H1 (cell line): ENCODE measurements at regions not wholly inside any gene's neighbourhood (a gene's known extent, or its start where the extent isn't known, plus 50 kb on each side); places are given as distances from the start of the nearest gene placed in this dataset.

ENCODE experiments used
- CTCF ChIA-PET: fragments of 300-600 bp; sonication (Branson Sonifier 250); formaldehyde crosslinking; loops from one replicate; lab custom pipeline; 2021; ENCODE audit not compliant: partially characterized antibody; lab: Charles Lee
- POLR2A ChIA-PET: fragments of 300-600 bp; sonication (Branson Sonifier 250); formaldehyde crosslinking; loops from one replicate; lab custom pipeline; 2021; ENCODE audit warnings: inconsistent platforms; ENCODE audit not compliant: partially characterized antibody; lab: Charles Lee
- DNase-seq, 2 experiments: peaks; one replicate each; pipeline versions ENCODE4 v3.0.0 to v3.0.0-alpha.2; 2010 to 2022; ENCODE audit warnings: low spot score in 2 of 2, low read depth in 1 of 2, mixed read lengths in 1 of 2
- FAIRE-seq: peaks from 2 replicates; lab custom pipeline; 2011; peaks lifted over from hg19 to GRCh38; lab: Jason Lieb, UNC
- H2AFZ ChIP-seq: 2 replicates; pipeline ENCODE4 v1.8.1; 2012; ENCODE audit warnings: low read length, inconsistent platforms
- H2AK5ac ChIP-seq: 2 replicates; pipeline ENCODE4 v1.6.1; 2013; ENCODE audit warnings: low read depth, low read length
- H2BK120ac ChIP-seq: replicated peaks from 2 replicates; pipeline ENCODE3; 2013; ENCODE audit warnings: low read depth, low read length, inconsistent platforms
- H2BK12ac ChIP-seq: 2 replicates; pipeline ENCODE4 v1.6.1; 2013; ENCODE audit warnings: low read depth, low read length
- H2BK15ac ChIP-seq: 2 replicates; pipeline ENCODE4 v1.6.1; 2013; ENCODE audit warnings: low read length
- H2BK20ac ChIP-seq: 2 replicates; pipeline ENCODE4 v1.6.1; 2013; ENCODE audit warnings: low read length
- H2BK5ac ChIP-seq: 2 replicates; pipeline ENCODE4 v1.6.1; 2013; ENCODE audit warnings: low read depth, low read length
- H3K14ac ChIP-seq: 2 replicates; pipeline ENCODE4 v1.6.1; 2013; ENCODE audit warnings: inconsistent platforms; ENCODE audit not compliant: insufficient read length
- H3K18ac ChIP-seq: 2 replicates; pipeline ENCODE4 v1.6.1; 2013; ENCODE audit warnings: low read length; ENCODE audit errors: extremely low read depth
- H3K23ac ChIP-seq: 2 replicates; pipeline ENCODE4 v1.6.1; 2013; ENCODE audit warnings: inconsistent platforms; ENCODE audit not compliant: insufficient read length
- H3K23me2 ChIP-seq: 2 replicates; pipeline ENCODE4 v1.6.1; 2013; ENCODE audit warnings: low read depth, low read length
- H3K27ac ChIP-seq: 2 replicates; pipeline ENCODE4 v1.6.1; 2011; ENCODE audit warnings: low read depth, low read length, inconsistent platforms
- H3K27me3 ChIP-seq, 4 experiments: replicated peaks in 1 of 4; 1 replicate in 1 of 4; 2 replicates in 3 of 4; pipeline versions ENCODE4 v1.6.1 to v1.8.1; 2011 to 2013; ENCODE audit warnings: low read length in 3 of 4, mild to moderate bottlenecking in 3 of 4, inconsistent platforms in 2 of 4, mixed read lengths in 2 of 4, moderate library complexity in 1 of 4; ENCODE audit not compliant: control insufficient read depth in 3 of 4, insufficient read depth in 3 of 4; ENCODE audit errors: extremely low read depth in 1 of 4
- H3K36me3 ChIP-seq, 4 experiments: 2 replicates each; pipeline versions ENCODE4 v1.6.1 to v1.8.1; 2011 to 2013; ENCODE audit warnings: mild to moderate bottlenecking in 4 of 4, low read length in 3 of 4, moderate library complexity in 2 of 4, control low read depth in 1 of 4, inconsistent platforms in 1 of 4; ENCODE audit not compliant: insufficient read depth in 4 of 4, control insufficient read depth in 2 of 4
- H3K4ac ChIP-seq: replicated peaks from 2 replicates; pipeline ENCODE3; 2013; ENCODE audit warnings: low read length, low read depth, mixed read lengths, inconsistent platforms; ENCODE audit not compliant: insufficient read length
- H3K4me1 ChIP-seq, 4 experiments: replicated peaks in 1 of 4; 1 replicate in 1 of 4; 2 replicates in 3 of 4; pipeline versions ENCODE4 v1.6.1 to v1.8.1; 2011 to 2013; ENCODE audit warnings: low read length in 3 of 4, inconsistent platforms in 2 of 4, mixed read lengths in 1 of 4; ENCODE audit not compliant: insufficient read depth in 4 of 4, control insufficient read depth in 3 of 4
- H3K4me2 ChIP-seq, 2 experiments: 2 replicates each; pipeline versions ENCODE4 v1.6.1 to v1.8.1; 2011 to 2013; ENCODE audit warnings: low read depth in 2 of 2, low read length in 2 of 2, control low read depth in 1 of 2, inconsistent platforms in 1 of 2, mild to moderate bottlenecking in 1 of 2; ENCODE audit not compliant: insufficient read depth in 1 of 2
- H3K4me3 ChIP-seq, 4 experiments: fragments of 200-600, 300-600 bp in 1 of 4; sonication (generic), shearing (Covaris generic), sonication (Bioruptor Twin) in 1 of 4; 2 replicates each; pipeline versions ENCODE4 v1.5.1 to v1.8.1; 2011 to 2016; ENCODE audit warnings: low read length in 4 of 4, low read depth in 3 of 4, control low read depth in 2 of 4, inconsistent platforms in 2 of 4, mild to moderate bottlenecking in 2 of 4, mixed read lengths in 1 of 4, moderate library complexity in 1 of 4; ENCODE audit not compliant: insufficient read depth in 2 of 4; ENCODE audit errors: extremely low read depth in 1 of 4
- H3K56ac ChIP-seq: replicated peaks from 2 replicates; pipeline ENCODE3; 2013; ENCODE audit warnings: low read depth, mild to moderate bottlenecking, mixed read lengths, low read length, inconsistent platforms; ENCODE audit not compliant: insufficient read length
- H3K79me1 ChIP-seq: 2 replicates; pipeline ENCODE4 v1.6.1; 2013; ENCODE audit warnings: low read depth, low read length, control low read depth
- H3K79me2 ChIP-seq, 2 experiments: 2 replicates each; pipeline versions ENCODE4 v1.6.1 to v1.8.1; 2012 to 2013; ENCODE audit warnings: low read length in 2 of 2, mild to moderate bottlenecking in 2 of 2, inconsistent platforms in 1 of 2; ENCODE audit not compliant: insufficient read depth in 2 of 2, control insufficient read depth in 1 of 2
- H3K9ac ChIP-seq, 4 experiments: replicated peaks in 1 of 4; 1 replicate in 1 of 4; 2 replicates in 3 of 4; pipeline versions ENCODE4 v1.6.1 to v1.8.1; 2011 to 2013; ENCODE audit warnings: low read depth in 3 of 4, low read length in 3 of 4, control low read depth in 2 of 4, mild to moderate bottlenecking in 2 of 4, moderate library complexity in 2 of 4, inconsistent platforms in 1 of 4; ENCODE audit errors: extremely low read depth in 1 of 4
- H3K9me3 ChIP-seq, 2 experiments: 2 replicates each; pipeline versions ENCODE4 v1.6.1 to v1.8.1; 2012 to 2013; ENCODE audit warnings: mild to moderate bottlenecking in 2 of 2, moderate library complexity in 2 of 2, control low read depth in 1 of 2, inconsistent platforms in 1 of 2, low read depth in 1 of 2, low read length in 1 of 2, mixed read lengths in 1 of 2; ENCODE audit not compliant: insufficient read depth in 2 of 2
- H4K20me1 ChIP-seq, 2 experiments: replicated peaks in 1 of 2; 2 replicates each; pipeline versions ENCODE3 to v1.8.1; 2011 to 2013; ENCODE audit warnings: inconsistent platforms in 2 of 2, low read length in 2 of 2, mild to moderate bottlenecking in 1 of 2; ENCODE audit not compliant: insufficient read depth in 2 of 2, control insufficient read depth in 1 of 2
- H4K5ac ChIP-seq: 2 replicates; pipeline ENCODE4 v1.6.1; 2013; ENCODE audit warnings: low read length, low read depth, mixed read lengths, inconsistent platforms; ENCODE audit not compliant: insufficient read length
- H4K8ac ChIP-seq: 2 replicates; pipeline ENCODE4 v1.8.0; 2013; ENCODE audit warnings: mild to moderate bottlenecking, moderate library complexity, low read length, inconsistent platforms; ENCODE audit not compliant: insufficient read depth; ENCODE audit errors: extremely low read depth
- H4K91ac ChIP-seq: replicated peaks from 2 replicates; pipeline ENCODE3; 2013; ENCODE audit warnings: low read length, mixed read lengths, inconsistent platforms; ENCODE audit not compliant: insufficient read length
- ATF2 ChIP-seq: IDR thresholded peaks from 2 replicates; pipeline ENCODE4 v1.6.1; 2012; ENCODE audit warnings: low read length, inconsistent platforms
- MAFK ChIP-seq: IDR thresholded peaks from 2 replicates; pipeline ENCODE4 v1.6.1; 2012; ENCODE audit warnings: low read depth, mild to moderate bottlenecking, improper control_type of control experiment, low read length
- SP1 ChIP-seq: IDR thresholded peaks from 2 replicates; pipeline ENCODE4 v1.6.1; 2011; ENCODE audit warnings: low read depth, low read length
- YY1 ChIP-seq: IDR thresholded peaks from 2 replicates; pipeline ENCODE4 v1.6.1; 2011; ENCODE audit warnings: low read depth, mild to moderate bottlenecking, low read length
- whole genome bisulfite sequencing, 2 experiments: shearing (Covaris generic) in 1 of 2; methylation state at CpG; one replicate each; pipeline versions ENCODE4 v1.1.6 to v1.1.7; 2013 to 2015; ENCODE audit warnings: low lambda C conversion rate in 2 of 2, mixed read lengths in 2 of 2, inconsistent platforms in 1 of 2, low coverage in 1 of 2, missing lambda C conversion rate in 1 of 2; ENCODE audit not compliant: insufficient replicate concordance in 2 of 2, insufficient coverage in 1 of 2, insufficient read length in 1 of 2; ENCODE audit errors: extremely low coverage in 1 of 2, missing lambda C conversion rate in 1 of 2; 5-methylcytosine and 5-hydroxymethylcytosine counted together

GRCh38 chr1:90309806-90310205 is 314.9 kb downstream of the ZNF326 start:
- H3K4me3 ChIP-seq = no peak overlapping the region
- CTCF ChIA-PET = no interaction called here
- FAIRE-seq = no peak
- TF ChIP-seq ATF2 = no peak
- TF ChIP-seq SP1 = no peak
- TF ChIP-seq MAFK = no peak
- TF ChIP-seq YY1 = no peak

More at GRCh38 chr1:90309806-90310205, 314.9 kb downstream of the ZNF326 start:
- no peaks in the 10 kb centered on the region for H3K27me3 ChIP-seq
- WGBS, 2 experiments = 95% methylated on average over 5 of the region's 5 CpGs; no CpG with 5 or more reads in 1 of the 2 experiments
- no peaks in the 10 kb centered on the region for H3K79me2 ChIP-seq
- H3K56ac ChIP-seq = no peak overlapping the region
- H3K4me2 ChIP-seq = no peak overlapping the region
- H2AFZ ChIP-seq = no peak overlapping the region
- H3K9me3 ChIP-seq = 0 out of 4 replicates have a peak, but pooled peaks cover 0 to 4% of the 10 kb centered on the region in 2 experiments
- no peaks in the 10 kb centered on the region for H4K20me1 ChIP-seq
- H3K14ac ChIP-seq = no peak overlapping the region
- H3K23ac ChIP-seq = no peak overlapping the region
- H2BK12ac ChIP-seq = no peak overlapping the region
- no peak overlapping the region for H2BK120ac ChIP-seq
- no peak overlapping the region for H3K9ac ChIP-seq
- no peak for DNase-seq
- H4K5ac ChIP-seq = no peak overlapping the region
- no peak overlapping the region for H2BK5ac ChIP-seq
- H3K36me3 ChIP-seq = no peaks in the 10 kb centered on the region
- H2BK15ac ChIP-seq = no peak overlapping the region
- H3K18ac ChIP-seq = no peak overlapping the region
- no peaks in the 10 kb centered on the region for H3K79me1 ChIP-seq
- H4K91ac ChIP-seq = no peak overlapping the region
- H2BK20ac ChIP-seq = no peak overlapping the region
- H3K4me1 ChIP-seq = no peaks in the 10 kb centered on the region
- POLR2A ChIA-PET = no interaction called here
- no peak overlapping the region for H3K4ac ChIP-seq
- no peak overlapping the region for H3K27ac ChIP-seq
- no peak overlapping the region for H4K8ac ChIP-seq
- H2AK5ac ChIP-seq = no peak overlapping the region
- H3K23me2 ChIP-seq = no peaks in the 10 kb centered on the region
